MM.1S (cell line): ENCODE measurements at regions not wholly inside any gene's neighbourhood (a gene's known extent, or its start where the extent isn't known, plus 50 kb on each side); places are given as distances from the start of the nearest gene placed in this dataset.

Experiments
- DNase-seq: peaks from one replicate; pipeline ENCODE4 v3.0.0-alpha.2; 2015
- H2AFZ ChIP-seq: fragments of 300-600 bp; sonication (generic); 2 replicates; pipeline ENCODE4 v1.6.0; 2016; ENCODE audit warnings: antibody characterized with exemption, low read length
- H3F3A ChIP-seq: fragments of 300-600 bp; sonication (generic); 2 replicates; pipeline ENCODE4 v1.6.1; 2016; ENCODE audit warnings: mild to moderate bottlenecking, antibody characterized with exemption, low read length, moderate library complexity, mixed read lengths; ENCODE audit not compliant: insufficient read depth
- H3K27ac ChIP-seq: fragments of 300-600 bp; sonication (generic); 2 replicates; pipeline ENCODE4 v1.5.1; 2016; ENCODE audit warnings: mild to moderate bottlenecking, low read length
- H3K27me3 ChIP-seq: fragments of 300-600 bp; sonication (generic); replicated peaks from 2 replicates; pipeline ENCODE4 v1.6.0; 2016; ENCODE audit warnings: low read length; ENCODE audit not compliant: insufficient read depth
- H3K36me3 ChIP-seq: fragments of 300-600 bp; sonication (generic); replicated peaks from 2 replicates; pipeline ENCODE4 v1.6.1; 2016; ENCODE audit warnings: mild to moderate bottlenecking, low read length, mixed read lengths; ENCODE audit not compliant: insufficient read depth
- H3K4me1 ChIP-seq: fragments of 300-600 bp; sonication (generic); 2 replicates; pipeline ENCODE4 v1.6.1; 2016; ENCODE audit warnings: low read length, mixed read lengths
- H3K4me2 ChIP-seq: fragments of 300-600 bp; sonication (generic); 2 replicates; pipeline ENCODE4 v1.6.0; 2016; ENCODE audit warnings: low read depth, low read length
- H3K4me3 ChIP-seq: fragments of 300-600 bp; sonication (generic); 2 replicates; pipeline ENCODE4 v1.5.1; 2016; ENCODE audit warnings: low read length, mixed read lengths
- H3K79me2 ChIP-seq: fragments of 300-600 bp; sonication (generic); 2 replicates; pipeline ENCODE4 v1.6.1; 2016; ENCODE audit warnings: mixed run types, low read length, mixed read lengths
- H3K9ac ChIP-seq: fragments of 300-600 bp; sonication (generic); 2 replicates; pipeline ENCODE4 v1.6.1; 2016; ENCODE audit warnings: low read length, mixed read lengths
- H3K9me2 ChIP-seq: fragments of 300-600 bp; sonication (generic); replicated peaks from 2 replicates; pipeline ENCODE4 v1.6.1; 2016; ENCODE audit warnings: mild to moderate bottlenecking, low read length, mixed read lengths; ENCODE audit not compliant: insufficient read depth
- H3K9me3 ChIP-seq: fragments of 300-600 bp; sonication (generic); replicated peaks from 2 replicates; pipeline ENCODE4 v1.6.1; 2016; ENCODE audit warnings: mild to moderate bottlenecking, low read length, mixed read lengths; ENCODE audit not compliant: insufficient read depth
- H4K20me1 ChIP-seq: fragments of 300-600 bp; sonication (generic); 2 replicates; pipeline ENCODE4 v1.6.1; 2016; ENCODE audit warnings: mild to moderate bottlenecking, low read length, moderate library complexity, mixed read lengths; ENCODE audit not compliant: insufficient read depth
- CTCF ChIP-seq: fragments of 300-600 bp; sonication (generic); IDR thresholded peaks from 2 replicates; pipeline ENCODE4 v1.5.1; 2016; ENCODE audit warnings: antibody characterized with exemption, low read length, mixed read lengths
- EZH2 ChIP-seq: fragments of 300-600 bp; sonication (generic); optimal IDR thresholded peaks from 2 replicates; pipeline ENCODE3; 2017; ENCODE audit warnings: low read depth, mild to moderate bottlenecking, antibody characterized with exemption, low read length, mixed read lengths
- EZH2phosphoT487 ChIP-seq: fragments of 300-600 bp; sonication (generic); IDR thresholded peaks from 2 replicates; pipeline ENCODE4 v1.6.1; 2018; ENCODE audit warnings: antibody characterized with exemption, low read length

DNA sequence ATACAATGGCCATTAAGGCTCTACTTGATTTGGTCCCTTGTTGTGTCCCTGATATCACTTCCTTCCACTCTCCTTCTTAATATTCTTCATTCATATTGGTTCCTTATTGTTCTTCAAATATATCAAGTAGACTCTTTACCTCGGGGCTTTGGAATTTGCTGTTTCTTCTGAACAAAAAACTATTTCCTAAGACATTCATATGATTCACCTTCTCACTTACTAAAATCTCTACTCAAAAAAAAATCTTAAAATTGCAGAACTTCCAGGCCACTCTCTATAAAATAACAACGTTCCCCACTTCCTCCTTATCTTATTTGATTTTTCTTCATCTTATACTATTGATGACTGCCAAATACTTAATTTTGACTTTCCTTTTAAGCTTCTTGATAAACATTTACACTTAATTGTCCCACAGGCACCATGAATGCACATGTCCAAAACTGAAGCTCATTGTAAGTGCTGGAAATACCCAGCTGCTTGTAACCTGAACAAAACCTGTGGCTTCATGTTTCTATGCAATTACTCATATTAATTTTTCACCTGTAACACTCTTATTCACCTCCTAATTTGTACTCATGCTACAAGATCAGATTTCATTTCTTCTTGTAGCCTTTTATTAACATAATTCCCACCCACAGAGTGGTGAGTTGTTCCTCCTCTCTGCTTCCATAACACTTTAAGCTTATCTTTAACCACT, 58.4 kb upstream of the NUDT12 start:
- Histone ChIP-seq H3K9me2 (no peaks in the 10 kb centered on the region), H3K36me3 (no peaks in the 10 kb centered on the region), H3K4me2 (no peak overlapping the region), H3K79me2 (no peaks in the 10 kb centered on the region), H3K4me3 (no peak overlapping the region), H3K9me3 (no peaks in the 10 kb centered on the region), H3K27ac (no peak overlapping the region), H3K27me3 (no peaks in the 10 kb centered on the region), H3K9ac (no peak overlapping the region), H3F3A (no peaks in the 10 kb centered on the region), H3K4me1 (no peaks in the 10 kb centered on the region), H4K20me1 (no peaks in the 10 kb centered on the region), H2AFZ (no peak overlapping the region)
- TF ChIP-seq EZH2phosphoT487: no peak
- TF ChIP-seq EZH2: no peak
- TF ChIP-seq CTCF: no peak
- no peak for DNase-seq

- Histone ChIP-seq H3K9me3 (no peaks in the 10 kb centered on the region), H3K36me3 (no peaks in the 10 kb centered on the region), H4K20me1 (no peaks in the 10 kb centered on the region), H3K4me3 (no peak overlapping the region), H3K27ac (no peak overlapping the region), H3K9ac (no peak overlapping the region), H3F3A (no peaks in the 10 kb centered on the region), H3K9me2 (no peaks in the 10 kb centered on the region), H3K27me3 (no peaks in the 10 kb centered on the region), H2AFZ (no peak overlapping the region), H3K4me1 (no peaks in the 10 kb centered on the region), H3K79me2 (no peaks in the 10 kb centered on the region), H3K4me2 (no peak overlapping the region)
- no peak for TF ChIP-seq EZH2
- TF ChIP-seq EZH2phosphoT487: no peak
- no peak for TF ChIP-seq CTCF
- DNase-seq: no peak
Observed at GRCh38 chr5:103617913-103618312, 55.3 kb upstream of the NUDT12 start.

DNA sequence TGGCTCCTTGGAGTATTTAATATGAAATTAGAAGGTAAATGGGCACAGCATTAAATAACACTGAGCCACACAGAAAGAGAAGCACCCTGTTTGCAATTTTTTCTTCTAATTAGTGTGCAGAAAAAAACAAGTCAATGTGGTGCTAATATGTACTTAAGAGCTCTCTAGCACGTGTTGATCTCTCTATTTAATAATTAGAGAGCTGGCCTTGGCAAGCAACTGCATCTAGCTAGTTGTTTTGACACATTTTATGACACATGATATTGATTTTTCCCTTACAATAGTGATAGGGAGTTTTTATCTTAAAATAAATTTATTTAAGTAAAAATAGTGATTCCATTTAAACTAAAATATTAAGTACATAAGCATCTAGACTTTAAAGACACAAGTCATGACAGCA, 54.5 kb upstream of the NUDT12 start:
- Histone ChIP-seq H3F3A (no peaks in the 10 kb centered on the region), H3K4me2 (no peak overlapping the region), H2AFZ (no peak overlapping the region), H3K79me2 (no peaks in the 10 kb centered on the region), H4K20me1 (no peaks in the 10 kb centered on the region), H3K9me2 (no peaks in the 10 kb centered on the region), H3K4me3 (no peak overlapping the region), H3K27ac (no peak overlapping the region), H3K4me1 (no peaks in the 10 kb centered on the region), H3K27me3 (no peaks in the 10 kb centered on the region), H3K36me3 (no peaks in the 10 kb centered on the region), H3K9ac (no peak overlapping the region), H3K9me3 (no peaks in the 10 kb centered on the region)
- no peak for DNase-seq
- TF ChIP-seq CTCF (no peak), EZH2 (no peak), EZH2phosphoT487 (no peak)
